ENCODE measurements at regions not wholly inside any gene's neighbourhood (a gene's known extent, or its start where the extent isn't known, plus 50 kb on each side); places are given as distances from the start of the nearest gene placed in this dataset.
"Not testable (repeated sequence)": the region's sequence is repeated elsewhere in the genome, so short reads cannot be mapped to it uniquely, and the experiment has no call there.

DNA sequence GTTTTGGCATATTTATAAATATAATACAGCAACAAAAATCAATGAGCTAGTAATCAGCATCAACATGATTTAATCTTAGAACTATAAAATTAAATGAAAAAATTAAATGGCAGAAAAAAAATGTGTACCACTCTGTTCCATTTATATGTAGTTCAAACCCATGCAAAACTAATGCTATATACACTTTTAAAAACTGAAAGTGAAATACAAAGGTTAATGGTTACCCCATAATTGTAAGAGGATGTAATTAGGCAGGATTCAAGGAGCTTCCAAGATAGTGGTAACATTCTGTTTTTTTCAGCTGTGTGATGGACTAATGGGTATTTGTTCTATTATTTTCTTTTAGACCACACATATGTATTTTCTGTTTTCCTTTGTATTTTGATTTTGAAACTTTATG lies 492.1 kb downstream of the UTRN start:
- DNase-seq (ENCODE audit: low spot score) = no peak

DNA sequence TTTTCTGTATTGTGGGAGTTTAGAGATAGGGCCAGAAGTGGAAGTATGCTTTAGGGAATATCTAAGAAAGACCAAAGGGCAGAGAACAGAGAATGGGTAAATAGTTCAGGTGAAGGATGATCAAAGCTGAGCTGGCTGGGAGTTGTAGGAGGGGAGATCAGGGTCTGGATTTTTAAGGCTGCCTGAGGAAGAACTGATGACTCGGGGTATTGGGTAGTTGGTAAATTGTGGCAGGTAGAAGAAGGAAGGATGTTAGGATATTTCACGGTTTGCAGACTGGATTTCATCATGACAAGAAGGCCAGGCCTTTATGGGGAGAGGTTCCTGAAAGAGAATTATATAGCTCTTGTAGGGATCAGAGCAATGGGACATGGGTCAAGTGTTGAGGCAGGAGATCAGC lies 492.9 kb downstream of the UTRN start:
- no peak for DNase-seq (ENCODE audit: low spot score)

DNA sequence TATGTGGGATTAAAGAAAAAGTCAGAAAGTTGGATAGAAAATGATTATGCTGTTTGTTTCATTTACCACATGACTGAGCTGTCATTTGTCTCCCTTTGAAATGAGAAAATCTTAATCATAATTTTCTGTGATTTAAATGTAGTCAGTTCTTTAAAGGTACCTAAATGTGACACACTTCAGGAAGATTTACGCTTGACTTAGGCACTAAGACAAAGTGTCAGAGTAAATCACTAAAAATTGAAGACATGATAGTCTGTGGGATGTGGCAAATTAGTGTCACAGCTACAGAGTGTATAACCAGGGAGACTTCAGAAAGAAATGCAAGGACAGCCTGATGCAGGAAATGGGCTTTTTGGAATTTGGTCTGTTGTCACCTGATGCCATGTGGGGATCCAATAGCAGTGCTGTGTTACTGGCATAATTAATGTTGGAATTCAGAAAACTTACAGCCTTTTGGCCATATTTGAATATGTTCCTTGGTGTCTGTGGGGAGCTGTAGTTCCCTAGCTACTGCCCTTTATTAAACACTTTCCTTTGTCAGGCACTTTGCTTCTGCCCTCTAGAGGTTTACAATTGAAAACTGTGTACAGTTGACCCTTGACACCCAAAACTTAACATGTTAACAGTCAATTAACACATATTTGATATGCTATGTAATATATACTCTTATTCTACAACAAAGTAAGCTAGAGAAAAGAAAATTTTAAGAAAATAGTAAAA lies 493.8 kb downstream of the UTRN start:
- DNase-seq (ENCODE audit: low spot score) = no peak

DNA sequence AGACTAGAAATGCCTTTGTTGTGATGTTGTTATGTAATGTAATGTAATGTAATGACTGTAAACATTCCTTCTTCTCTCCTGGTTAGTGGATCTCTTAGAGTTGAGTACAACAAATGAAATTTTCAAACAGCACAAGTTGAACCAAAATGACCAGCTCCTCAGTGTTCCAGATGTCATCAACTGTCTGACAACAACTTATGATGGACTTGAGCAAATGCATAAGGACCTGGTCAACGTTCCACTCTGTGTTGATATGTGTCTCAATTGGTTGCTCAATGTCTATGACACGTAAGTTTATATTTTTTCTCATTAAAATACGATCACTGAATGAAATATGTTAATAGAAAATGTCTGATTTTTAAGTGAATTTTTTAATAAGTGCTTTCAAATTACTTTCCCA lies 496.7 kb downstream of the UTRN start:
- no peak for DNase-seq (ENCODE audit: low spot score)

DNA sequence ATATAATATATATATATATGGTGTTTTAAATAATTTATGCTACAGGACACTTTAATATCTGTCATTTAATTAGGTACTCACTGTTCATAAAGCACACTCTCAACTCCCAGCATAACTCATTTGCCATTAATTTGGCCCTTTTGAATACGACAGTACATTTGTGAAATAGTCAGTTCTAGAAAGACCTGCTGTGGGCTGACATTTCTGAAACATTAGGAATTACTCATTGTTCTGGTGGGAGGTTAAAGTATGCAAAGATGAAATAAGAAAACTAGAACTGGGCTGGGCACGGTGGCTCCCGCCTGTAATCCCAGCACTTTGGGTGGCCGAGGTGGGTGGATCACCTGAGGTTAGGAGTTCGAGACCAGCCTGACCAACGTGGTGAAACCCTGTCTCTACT lies 497.5 kb downstream of the UTRN start:
- no peak for DNase-seq (ENCODE audit: low spot score)

DNA sequence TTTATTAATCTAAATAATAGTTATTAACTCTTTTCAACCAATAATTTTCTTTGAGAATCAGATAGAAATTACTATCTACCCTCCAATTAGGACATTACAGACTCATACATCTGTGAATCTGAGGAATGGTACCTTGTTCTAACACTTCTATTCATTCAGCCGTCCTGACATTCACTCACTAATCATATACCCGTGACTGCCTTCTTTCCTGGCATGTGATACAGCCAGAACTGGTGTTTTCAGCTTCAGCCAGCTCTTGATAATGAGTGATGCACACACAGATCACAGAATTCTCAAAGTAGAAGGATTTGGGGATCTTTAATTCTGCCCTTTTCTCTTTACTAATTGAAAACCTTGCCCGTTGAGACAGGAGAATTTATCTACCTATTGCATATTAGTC lies 499.9 kb downstream of the UTRN start:
- DNase-seq (ENCODE audit: low spot score) = no peak

DNA sequence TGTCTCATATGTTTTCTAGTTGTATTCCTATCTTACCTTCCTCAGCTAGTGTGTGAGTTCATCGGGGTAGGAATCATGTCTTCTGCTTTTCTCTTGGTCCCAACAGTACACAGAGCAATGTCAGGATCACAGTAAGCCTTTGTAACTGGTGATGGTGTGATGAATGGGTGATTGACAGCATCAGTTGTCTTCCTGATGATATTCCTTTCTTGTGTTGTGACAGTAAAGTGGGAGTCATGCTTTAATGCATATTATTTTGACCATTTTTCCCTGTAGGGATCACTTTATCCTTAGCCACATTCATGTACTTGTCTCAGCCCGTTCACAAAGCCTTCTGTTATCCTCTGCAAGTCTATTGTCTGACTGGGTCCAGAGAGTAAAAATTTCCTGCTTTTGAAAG lies 501.7 kb downstream of the UTRN start:
- DNase-seq (ENCODE audit: low spot score) = no peak

DNA sequence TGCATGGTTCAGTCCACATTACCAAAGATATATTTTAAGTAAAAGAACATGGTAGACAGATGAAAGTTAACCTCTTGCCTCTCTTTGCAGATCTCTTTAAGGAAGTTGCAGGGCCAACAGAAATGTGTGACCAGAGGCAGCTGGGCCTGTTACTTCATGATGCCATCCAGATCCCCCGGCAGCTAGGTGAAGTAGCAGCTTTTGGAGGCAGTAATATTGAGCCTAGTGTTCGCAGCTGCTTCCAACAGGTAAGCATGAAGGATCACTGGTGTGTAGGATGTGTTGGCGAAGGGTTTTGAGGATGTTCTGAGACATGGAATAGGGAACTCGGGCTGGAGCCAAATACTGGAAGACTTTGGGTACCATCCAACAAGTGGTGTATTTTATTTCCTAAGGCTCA lies 508.6 kb downstream of the UTRN start:
- no peak for DNase-seq (ENCODE audit: low spot score)

DNA sequence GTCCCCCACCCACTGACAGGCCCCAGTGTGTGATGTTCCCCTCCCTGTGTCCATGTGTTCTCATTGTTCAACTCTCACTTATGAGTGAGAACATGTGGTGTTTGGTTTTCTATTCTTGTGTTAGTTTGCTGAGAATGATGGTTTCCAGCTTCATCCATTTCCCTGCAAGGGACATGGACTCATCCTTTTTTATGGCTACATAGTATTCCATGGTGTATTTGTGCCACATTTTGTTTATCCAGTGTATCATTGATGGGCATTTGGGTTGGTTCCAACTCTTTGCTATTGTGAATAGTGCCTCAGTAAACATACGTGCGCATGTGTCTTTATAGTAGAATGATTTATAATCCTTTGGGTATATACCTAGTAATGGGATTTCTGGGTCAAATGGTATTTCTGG lies 509.9 kb downstream of the UTRN start:
- DNase-seq (ENCODE audit: low spot score) = not testable (repeated sequence)

DNA sequence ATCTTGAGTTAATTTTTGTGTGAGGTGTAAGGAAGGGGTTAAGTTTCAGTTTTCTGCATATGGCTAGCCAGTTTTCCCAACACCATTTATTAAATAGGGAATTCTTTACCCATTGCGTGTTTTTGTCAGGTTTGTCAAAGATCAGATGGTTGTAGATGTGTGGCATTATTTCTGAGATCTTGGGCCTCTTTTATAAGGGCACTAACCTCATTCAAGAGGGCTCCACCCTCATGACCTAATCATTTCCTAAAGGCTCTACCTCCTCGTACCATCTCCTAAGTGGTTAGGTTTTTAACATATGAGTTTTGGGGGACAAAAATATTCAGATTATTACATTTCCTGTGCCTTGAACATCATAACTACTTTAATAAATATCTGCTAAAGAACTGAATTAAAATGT lies 510.9 kb downstream of the UTRN start:
- no peak for DNase-seq (ENCODE audit: low spot score)

DNA sequence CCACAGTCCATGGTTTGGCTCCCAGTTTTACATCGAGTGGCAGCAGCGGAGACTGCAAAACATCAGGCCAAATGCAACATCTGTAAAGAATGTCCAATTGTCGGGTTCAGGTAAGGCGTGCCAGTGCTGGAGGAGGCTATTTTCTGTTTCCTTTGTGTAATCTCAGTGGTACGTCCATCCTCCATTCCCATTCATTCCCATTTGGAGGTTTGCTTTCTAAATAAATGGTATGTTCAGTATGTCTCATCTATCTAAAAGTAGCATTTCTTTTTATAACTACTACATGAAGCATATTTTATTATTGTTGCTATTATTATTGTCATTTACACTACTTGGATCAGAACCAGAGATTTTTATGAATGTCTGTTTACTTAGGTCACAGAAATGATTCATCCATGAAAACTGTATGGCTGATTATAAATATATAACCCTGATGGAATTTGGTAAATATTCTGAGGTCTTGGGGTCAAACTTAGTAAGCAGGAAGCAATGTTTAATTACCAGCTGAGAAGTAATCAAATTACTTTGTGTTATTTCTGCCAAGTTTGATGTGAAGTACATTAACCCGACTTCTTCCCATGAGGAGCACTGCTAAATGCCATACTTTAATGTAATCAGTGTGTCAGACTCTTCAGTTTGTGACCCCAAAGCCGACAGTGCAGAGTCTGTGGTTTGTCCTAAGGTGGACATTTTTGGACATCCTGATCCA lies 512.9 kb downstream of the UTRN start:
- DNase-seq (ENCODE audit: low spot score) = no peak

DNA sequence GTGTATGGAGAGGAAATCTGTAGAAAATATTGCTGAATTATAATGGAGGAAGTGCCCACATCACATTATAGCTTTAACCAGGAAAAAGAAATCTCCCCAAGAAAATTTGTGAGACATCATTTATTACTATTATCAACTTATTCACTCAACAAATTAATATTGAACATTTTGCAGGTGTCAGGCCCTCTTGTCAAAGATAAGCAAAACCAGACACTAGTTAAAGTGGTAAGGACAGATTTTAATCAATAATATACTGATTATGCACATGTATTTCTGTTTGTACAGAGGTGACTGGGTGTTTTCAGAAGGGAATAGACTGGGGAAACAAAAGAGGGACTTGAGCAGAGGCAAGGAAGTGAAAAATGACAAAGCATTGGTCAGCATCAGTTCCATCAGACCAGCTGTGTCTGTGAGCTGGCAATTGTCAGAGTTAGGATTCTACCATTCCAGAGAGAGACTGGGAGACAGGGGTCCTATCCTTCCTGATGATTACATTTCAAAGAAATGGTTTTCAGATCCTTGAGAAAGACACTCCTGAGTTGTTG lies 519.2 kb downstream of the UTRN start:
- DNase-seq (ENCODE audit: low spot score) = no peak

DNA sequence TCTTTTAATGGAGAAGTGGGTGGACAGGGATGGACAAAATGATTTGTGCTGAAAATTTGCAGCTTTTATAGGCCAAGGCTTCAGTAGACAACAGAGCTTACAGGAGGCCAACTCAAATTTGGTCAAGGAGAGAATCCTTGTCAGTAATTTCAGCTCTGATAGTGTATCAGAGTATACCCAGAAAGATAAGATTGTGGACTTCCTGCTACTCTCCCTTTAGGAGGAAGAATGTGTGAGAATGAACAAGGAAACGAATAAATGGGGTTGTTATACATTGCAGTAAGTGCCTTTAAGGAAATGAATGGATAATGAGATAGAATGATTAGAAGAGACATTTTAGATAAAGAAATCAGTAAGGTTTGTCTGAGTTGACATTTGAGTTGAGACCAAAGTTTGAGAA lies 519.9 kb downstream of the UTRN start:
- no peak for DNase-seq (ENCODE audit: low spot score)

DNA sequence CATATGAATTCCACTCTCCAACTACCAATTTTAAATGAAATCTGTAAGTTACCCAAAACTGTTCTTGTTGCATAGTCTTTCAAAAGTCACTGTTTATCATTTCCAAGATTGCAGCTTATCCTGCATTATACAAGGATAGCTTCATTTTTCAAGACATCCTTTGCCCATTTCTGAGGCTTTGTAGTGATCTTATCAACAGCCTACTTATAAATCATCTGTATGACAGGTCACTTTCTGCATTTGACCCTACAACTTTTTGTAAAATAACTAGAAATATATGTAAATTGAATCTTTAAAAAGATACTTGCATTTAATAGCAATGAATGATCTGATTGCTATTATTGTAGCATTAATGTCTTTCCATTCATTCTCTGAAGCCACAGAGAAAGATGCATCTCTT lies 521.1 kb downstream of the UTRN start:
- DNase-seq (ENCODE audit: low spot score) = no peak

DNA sequence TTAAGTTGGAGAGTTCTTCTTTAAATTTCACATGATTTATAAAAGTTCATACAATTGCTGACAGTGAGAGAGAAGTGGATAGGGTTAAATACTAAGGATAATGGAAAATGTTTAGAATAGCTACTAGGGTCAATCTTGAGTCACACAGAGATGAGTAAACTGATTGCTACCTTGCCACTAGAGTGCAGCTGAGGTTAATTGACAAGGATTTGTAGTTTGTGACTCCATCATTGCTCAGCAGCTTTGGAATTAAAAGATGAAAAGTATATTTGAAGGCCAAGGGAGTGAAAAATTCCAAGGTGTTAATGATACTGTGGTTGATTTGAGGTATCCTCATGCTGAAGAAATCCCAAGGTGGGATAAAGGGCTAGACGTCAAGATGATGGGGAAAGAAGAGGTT lies 524.0 kb downstream of the UTRN start:
- DNase-seq (ENCODE audit: low spot score) = no peak

DNA sequence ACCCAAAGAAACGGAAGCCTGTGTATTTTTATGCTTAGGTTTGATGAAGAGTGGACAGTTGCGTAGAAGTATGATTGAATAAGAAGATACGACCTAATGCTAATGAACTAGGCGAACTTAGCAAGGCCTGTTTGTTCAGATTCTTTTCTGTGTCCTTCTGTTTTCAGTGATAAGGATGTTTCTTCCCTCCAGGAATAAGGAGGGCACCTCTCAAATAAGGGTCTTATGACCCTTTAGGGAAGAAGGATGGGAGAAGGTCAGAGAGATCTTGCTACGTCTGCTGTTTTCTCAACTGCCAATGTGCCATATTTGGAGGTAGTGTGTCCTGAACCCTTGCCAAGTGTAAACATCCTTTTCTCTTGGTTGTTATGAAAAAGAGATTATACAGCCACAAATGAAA lies 524.8 kb downstream of the UTRN start:
- DNase-seq (ENCODE audit: low spot score) = no peak

DNA sequence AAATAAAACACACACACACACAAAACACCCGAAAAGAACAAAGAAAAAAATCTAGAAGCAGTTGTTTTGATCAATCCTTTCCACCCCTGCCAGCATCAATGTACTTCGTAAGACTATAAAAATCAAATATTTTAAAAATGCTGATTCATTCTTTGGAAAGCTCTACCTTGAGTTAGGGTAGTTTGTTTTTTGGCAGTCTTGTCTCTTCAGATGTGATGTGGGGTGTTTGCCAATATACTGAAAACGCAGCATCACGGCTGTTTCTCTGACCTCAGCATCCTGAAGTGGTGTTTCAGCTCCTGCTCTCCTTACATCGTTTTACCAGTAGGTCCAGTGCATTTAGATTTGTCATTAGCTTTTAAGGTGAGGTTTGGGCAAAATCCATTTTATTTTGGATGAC lies 526.0 kb downstream of the UTRN start:
- no peak for DNase-seq (ENCODE audit: low spot score)

DNA sequence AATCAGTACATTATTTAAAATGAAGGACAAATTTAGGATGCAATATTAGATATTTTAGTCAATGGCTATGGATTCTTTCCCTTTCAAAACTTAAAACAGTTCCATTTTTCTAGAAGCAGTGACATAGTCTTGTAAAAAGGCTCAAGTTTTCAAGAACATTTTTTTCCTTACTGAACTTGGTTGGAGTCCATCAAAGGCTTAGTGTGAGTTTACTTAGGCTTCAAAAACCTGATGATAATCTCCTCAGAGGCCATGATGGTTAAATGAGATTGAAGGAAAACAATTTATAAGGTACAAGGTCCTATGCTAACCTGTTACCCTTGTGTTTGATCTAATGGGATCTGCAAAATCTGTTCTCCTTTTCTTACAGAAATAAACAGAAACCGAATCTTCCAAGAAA lies 531.8 kb downstream of the UTRN start:
- DNase-seq (ENCODE audit: low spot score) = no peak

DNA sequence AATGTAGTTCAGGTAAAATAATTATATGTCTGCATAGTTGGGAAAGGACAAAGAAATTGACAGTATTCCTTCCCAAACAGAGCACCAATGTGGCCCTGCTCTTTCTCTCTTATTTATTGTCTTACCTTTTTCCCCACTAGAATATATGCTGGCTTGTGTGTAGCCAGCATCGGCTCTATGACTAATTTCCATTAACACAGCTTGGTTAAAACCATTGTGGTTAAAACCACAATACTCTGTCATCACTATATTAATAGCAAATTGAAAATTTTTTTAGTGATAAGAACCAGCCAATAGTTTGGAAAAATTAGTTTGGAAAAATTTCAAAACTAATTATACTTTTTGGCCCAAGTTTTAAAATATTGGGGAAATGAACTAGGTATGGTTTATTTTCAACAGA lies 535.1 kb downstream of the UTRN start:
- DNase-seq (ENCODE audit: low spot score) = no peak

DNA sequence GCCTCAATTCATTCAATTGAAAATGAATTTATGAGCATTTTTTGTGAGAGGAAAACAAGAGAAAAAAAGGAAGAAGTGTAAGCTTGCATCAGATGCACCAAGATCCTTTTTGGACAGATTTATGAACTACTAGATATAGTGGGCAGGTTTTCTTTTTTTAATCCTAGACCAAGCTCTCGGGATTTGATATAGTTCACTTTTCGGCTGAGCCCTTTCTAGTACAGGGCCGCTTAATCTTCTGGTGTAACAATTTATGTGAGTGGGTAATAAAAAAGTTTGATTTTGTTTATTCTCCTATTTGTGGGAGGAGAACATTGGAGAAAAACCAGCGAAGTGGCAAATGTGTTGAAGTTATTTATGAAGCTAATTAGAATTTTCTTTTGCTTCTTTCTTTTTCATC lies 538.0 kb downstream of the UTRN start:
- no peak for DNase-seq (ENCODE audit: low spot score)

DNA sequence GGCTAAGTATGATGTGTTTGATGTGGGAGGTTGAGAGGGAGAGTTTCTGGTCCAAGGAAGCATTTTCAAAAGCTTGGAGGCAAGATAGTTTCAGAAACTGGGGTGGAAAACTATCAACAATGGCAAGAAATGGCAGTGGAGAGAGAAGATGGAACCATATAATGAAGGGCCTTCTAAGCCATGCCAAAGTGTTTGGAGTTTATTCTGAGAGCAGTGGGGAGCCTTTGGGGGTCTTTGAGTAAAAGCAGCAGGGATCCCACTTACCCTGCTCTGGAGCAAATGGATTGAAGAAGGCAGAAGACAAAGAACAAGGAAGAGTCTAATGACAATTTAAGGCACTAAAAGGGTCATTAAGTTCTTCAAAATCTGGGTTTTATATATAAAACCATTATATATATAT lies 538.9 kb downstream of the UTRN start:
- no peak for DNase-seq (ENCODE audit: low spot score)

DNA sequence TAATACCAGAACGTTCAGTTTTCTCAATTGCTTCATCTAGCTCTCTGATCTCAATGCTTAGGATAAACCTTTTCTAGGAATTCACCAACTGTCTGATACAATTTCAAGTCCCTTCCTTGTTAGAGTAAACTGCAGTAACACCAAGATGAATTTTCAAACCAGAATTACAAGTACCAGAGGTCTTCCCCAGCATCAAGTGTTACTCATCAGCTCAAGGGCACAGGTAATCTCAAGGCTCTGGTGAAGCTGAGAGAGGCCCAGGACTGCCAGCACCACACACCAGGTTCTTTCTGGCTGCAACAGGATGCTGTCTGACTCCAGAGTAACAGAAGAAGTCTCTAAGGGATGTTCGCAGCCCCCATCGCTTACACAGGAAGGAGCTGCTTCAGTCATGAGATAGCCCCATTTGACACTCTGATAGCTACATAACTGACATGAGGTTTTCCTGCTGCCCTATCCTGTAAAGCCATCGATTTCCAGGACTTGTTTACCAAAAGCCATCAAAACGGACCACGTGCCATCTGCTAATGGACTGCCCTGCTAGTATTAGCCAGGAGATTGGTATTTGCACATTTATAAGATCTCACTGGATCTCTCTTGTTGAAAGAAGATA lies 549.4 kb downstream of the UTRN start:
- DNase-seq (ENCODE audit: low spot score) = no peak

DNA sequence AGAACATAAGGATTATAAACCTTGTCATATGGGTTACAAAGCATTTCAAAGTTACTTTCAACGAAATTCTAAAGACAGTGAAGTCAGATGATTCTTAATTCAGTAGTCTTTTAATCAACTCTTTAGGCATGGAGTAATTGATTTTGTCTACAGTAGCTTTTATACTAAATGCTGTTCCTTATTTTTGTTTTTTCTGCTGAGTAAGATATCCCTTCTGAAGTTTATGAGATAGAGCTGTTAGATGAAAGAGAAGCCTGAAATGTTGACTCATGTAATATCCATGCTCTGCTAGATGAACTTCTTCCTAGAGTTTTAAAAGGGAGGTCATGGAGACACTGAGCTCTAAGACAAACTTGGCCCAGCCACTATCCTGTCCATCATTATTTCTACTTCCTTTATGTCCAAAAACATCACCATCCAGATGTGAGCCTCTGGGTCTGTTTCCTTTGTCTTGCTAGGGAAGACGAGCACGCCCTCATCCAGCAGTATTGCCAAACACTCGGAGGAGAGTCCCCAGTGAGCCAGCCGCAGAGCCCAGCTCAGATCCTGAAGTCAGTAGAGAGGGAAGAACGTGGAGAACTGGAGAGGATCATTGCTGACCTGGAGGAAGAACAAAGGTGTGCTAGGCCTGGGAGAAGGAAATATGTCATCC lies 550.3 kb downstream of the UTRN start:
- no peak for DNase-seq (ENCODE audit: low spot score)

Measured in HuH-7.5 (cell line).